ENCODE measurements at regions not wholly inside any gene's neighbourhood (a gene's known extent, or its start where the extent isn't known, plus 50 kb on each side); places are given as distances from the start of the nearest gene placed in this dataset.

- TF ChIP-seq CTCF (conservative IDR thresholded peaks at IDR 0.05; ENCODE audit: low read depth, low read length) (no peak), EZH2 (IDR thresholded peaks at IDR 0.05; ENCODE audit: borderline replicate concordance, low read depth, low read length, poor library complexity, severe bottlenecking) (no peak)
Observed at GRCh38 chr3:194937144-194937543, 251.5 kb downstream of the FAM43A start.
